ENCODE measurements at regions not wholly inside any gene's neighbourhood (a gene's known extent, or its start where the extent isn't known, plus 50 kb on each side); places are given as distances from the start of the nearest gene placed in this dataset.

GRCh38 chr6:93975159-93975558 is 555.8 kb upstream of the EPHA7 start:
- no peaks in the 10 kb centered on the region for H3K36me3 Mint-ChIP-seq (ENCODE audit: low read depth, unreplicated experiment)
- no peaks in the 10 kb centered on the region for H3K9me3 Mint-ChIP-seq (ENCODE audit: unreplicated experiment)
- no peak overlapping the region for H3K27ac Mint-ChIP-seq (ENCODE audit: unreplicated experiment)
- TF ChIP-seq CTCF (IDR thresholded peaks at IDR 0.05; ENCODE audit: unreplicated experiment): no peak
- no peak overlapping the region for H3K4me3 Mint-ChIP-seq (ENCODE audit: unreplicated experiment)
- DNase-seq (ENCODE audit: low spot score): no peak
- no peaks in the 10 kb centered on the region for H3K27me3 Mint-ChIP-seq (ENCODE audit: unreplicated experiment)
- no peaks in the 10 kb centered on the region for H3K4me1 Mint-ChIP-seq (ENCODE audit: unreplicated experiment)

GRCh38 chr6:93974332-93974731 is 555.0 kb upstream of the EPHA7 start:
- H3K9me3 Mint-ChIP-seq (ENCODE audit: unreplicated experiment): no peaks in the 10 kb centered on the region

GRCh38 chr6:93972791-93973190 is 553.4 kb upstream of the EPHA7 start:
- TF ChIP-seq CTCF (IDR thresholded peaks at IDR 0.05; ENCODE audit: unreplicated experiment): no peak
- Mint-ChIP-seq H3K4me1 (ENCODE audit: unreplicated experiment) (no peaks in the 10 kb centered on the region), H3K27ac (ENCODE audit: unreplicated experiment) (no peak overlapping the region), H3K9me3 (ENCODE audit: unreplicated experiment) (no peaks in the 10 kb centered on the region), H3K4me3 (ENCODE audit: unreplicated experiment) (no peak overlapping the region), H3K36me3 (ENCODE audit: low read depth, unreplicated experiment) (no peaks in the 10 kb centered on the region), H3K27me3 (ENCODE audit: unreplicated experiment) (no peaks in the 10 kb centered on the region)
- no peak for DNase-seq (ENCODE audit: low spot score)

More at GRCh38 chr6:93974332-93974731, 555.0 kb upstream of the EPHA7 start:
- Mint-ChIP-seq H3K4me1 (ENCODE audit: unreplicated experiment) (no peaks in the 10 kb centered on the region), H3K27me3 (ENCODE audit: unreplicated experiment) (no peaks in the 10 kb centered on the region), H3K36me3 (ENCODE audit: low read depth, unreplicated experiment) (no peaks in the 10 kb centered on the region), H3K4me3 (ENCODE audit: unreplicated experiment) (no peak overlapping the region), H3K27ac (ENCODE audit: unreplicated experiment) (no peak overlapping the region)
- DNase-seq (ENCODE audit: low spot score): no peak
- TF ChIP-seq CTCF (IDR thresholded peaks at IDR 0.05; ENCODE audit: unreplicated experiment): no peak

GRCh38 chr6:93970684-93971083 is 551.3 kb upstream of the EPHA7 start:
- TF ChIP-seq CTCF (IDR thresholded peaks at IDR 0.05; ENCODE audit: unreplicated experiment): no peak
- no peak overlapping the region for H3K27ac Mint-ChIP-seq (ENCODE audit: unreplicated experiment)
- DNase-seq (ENCODE audit: low spot score): no peak

GRCh38 chr6:93968126-93968525 is 548.8 kb upstream of the EPHA7 start:
- Mint-ChIP-seq H3K4me1 (ENCODE audit: unreplicated experiment) (no peaks in the 10 kb centered on the region), H3K9me3 (ENCODE audit: unreplicated experiment) (no peaks in the 10 kb centered on the region), H3K36me3 (ENCODE audit: low read depth, unreplicated experiment) (no peaks in the 10 kb centered on the region), H3K27ac (ENCODE audit: unreplicated experiment) (no peak overlapping the region), H3K4me3 (ENCODE audit: unreplicated experiment) (no peak overlapping the region), H3K27me3 (ENCODE audit: unreplicated experiment) (no peaks in the 10 kb centered on the region)
- no peak for DNase-seq (ENCODE audit: low spot score)
- TF ChIP-seq CTCF (IDR thresholded peaks at IDR 0.05; ENCODE audit: unreplicated experiment): no peak

More at GRCh38 chr6:93970684-93971083, 551.3 kb upstream of the EPHA7 start:
- no peaks in the 10 kb centered on the region for H3K36me3 Mint-ChIP-seq (ENCODE audit: low read depth, unreplicated experiment)
- no peaks in the 10 kb centered on the region for H3K27me3 Mint-ChIP-seq (ENCODE audit: unreplicated experiment)
- H3K4me3 Mint-ChIP-seq (ENCODE audit: unreplicated experiment): no peak overlapping the region
- H3K4me1 Mint-ChIP-seq (ENCODE audit: unreplicated experiment): no peaks in the 10 kb centered on the region
- no peaks in the 10 kb centered on the region for H3K9me3 Mint-ChIP-seq (ENCODE audit: unreplicated experiment)

All from endothelial cell (in vitro differentiated cells).